ENCODE measurements at regions not wholly inside any gene's neighbourhood (a gene's known extent, or its start where the extent isn't known, plus 50 kb on each side); places are given as distances from the start of the nearest gene placed in this dataset.

- TF ChIP-seq CTCF (IDR thresholded peaks at IDR 0.05): no peak
- H3K9me3 Mint-ChIP-seq: peaks cover 0 to 5% (median 2%) of the 10 kb centered on the region in 7 donors
- H3K27ac Mint-ChIP-seq: no peak overlapping the region
- no peaks in the 10 kb centered on the region for H3K36me3 ChIP-seq (replicated peaks in 1 of 2; ENCODE audit: control insufficient read depth in 1 of 2, insufficient read depth in 2 of 2, low read length in 2 of 2)
- DNase-seq: no peak
- no peaks in the 10 kb centered on the region for H3K4me1 Mint-ChIP-seq
- H2AFZ ChIP-seq (ENCODE audit: insufficient read depth, low read depth, low read length, poor library complexity, severe bottlenecking): no peak overlapping the region
- H3K4me1 ChIP-seq (ENCODE audit: control insufficient read depth in 1 of 2, insufficient read depth in 2 of 2, low read length in 2 of 2): no peaks in the 10 kb centered on the region
- no peak overlapping the region for H3K4me3 Mint-ChIP-seq
- H3K27me3 Mint-ChIP-seq (ENCODE audit: low read depth in 3 of 3): peaks cover 14 to 25% (median 17%) of the 10 kb centered on the region in 3 donors
- no peaks in the 10 kb centered on the region for H4K20me1 ChIP-seq (ENCODE audit: insufficient read depth, low read length)
- no peak overlapping the region for H3K9ac ChIP-seq (ENCODE audit: insufficient read depth, low read length, poor library complexity, severe bottlenecking)
- H3K36me3 Mint-ChIP-seq: no peaks in the 10 kb centered on the region
- no peak overlapping the region for H3K4me3 ChIP-seq (replicated peaks in 1 of 3; ENCODE audit: low read depth in 2 of 3, low read length in 3 of 3)
- H3K9me3 ChIP-seq (replicated peaks in 1 of 2; ENCODE audit: control insufficient read depth in 1 of 2, insufficient read depth in 1 of 2, low read length in 2 of 2): no peaks in the 10 kb centered on the region
- no peak overlapping the region for H3K4me2 ChIP-seq (replicated peaks; ENCODE audit: extremely low read depth, low read length, poor library complexity, severe bottlenecking)
- peaks cover 2% of the 10 kb centered on the region in 2 donors for H3K27me3 ChIP-seq (ENCODE audit: control insufficient read depth in 2 of 2, insufficient read depth in 2 of 2, low read length in 2 of 2)
- no peaks in the 10 kb centered on the region for H3K79me2 ChIP-seq (ENCODE audit: insufficient read depth, low read length)
- no peak overlapping the region for H3K27ac ChIP-seq (ENCODE audit: low read depth in 1 of 2, low read length in 2 of 2)
- intact Hi-C loops (cut with micrococcal nuclease): loop anchor here in 1 of 2 donors (5.0 kb wide), 1 partner anchor 63 kb away; no protein-coding TSS in a partner anchor
Measured at GRCh38 chr11:115740324-115740723, 236.1 kb upstream of the CADM1 start.

GRCh38 chr11:115739878-115740277, 235.7 kb upstream of the CADM1 start:
- Histone ChIP-seq H2AFZ (ENCODE audit: insufficient read depth, low read depth, low read length, poor library complexity, severe bottlenecking) (no peak overlapping the region), H3K27me3 (ENCODE audit: control insufficient read depth in 2 of 2, insufficient read depth in 2 of 2, low read length in 2 of 2) (peaks cover 0 to 2% of the 10 kb centered on the region in 2 donors), H3K9me3 (replicated peaks in 1 of 2; ENCODE audit: control insufficient read depth in 1 of 2, insufficient read depth in 1 of 2, low read length in 2 of 2) (no peaks in the 10 kb centered on the region), H3K27ac (ENCODE audit: low read depth in 1 of 2, low read length in 2 of 2) (no peak overlapping the region), H3K36me3 (replicated peaks in 1 of 2; ENCODE audit: control insufficient read depth in 1 of 2, insufficient read depth in 2 of 2, low read length in 2 of 2) (no peaks in the 10 kb centered on the region), H4K20me1 (ENCODE audit: insufficient read depth, low read length) (no peaks in the 10 kb centered on the region), H3K9ac (ENCODE audit: insufficient read depth, low read length, poor library complexity, severe bottlenecking) (no peak overlapping the region), H3K79me2 (ENCODE audit: insufficient read depth, low read length) (no peaks in the 10 kb centered on the region), H3K4me1 (ENCODE audit: control insufficient read depth in 1 of 2, insufficient read depth in 2 of 2, low read length in 2 of 2) (no peaks in the 10 kb centered on the region), H3K4me3 (replicated peaks in 1 of 3; ENCODE audit: low read depth in 2 of 3, low read length in 3 of 3) (no peak overlapping the region), H3K4me2 (replicated peaks; ENCODE audit: extremely low read depth, low read length, poor library complexity, severe bottlenecking) (no peak overlapping the region)
- Mint-ChIP-seq H3K9me3 (peaks cover 0 to 5% (median 2%) of the 10 kb centered on the region in 7 donors), H3K36me3 (no peaks in the 10 kb centered on the region), H3K4me3 (no peak overlapping the region), H3K27me3 (ENCODE audit: low read depth in 3 of 3) (peaks cover 13 to 21% (median 14%) of the 10 kb centered on the region in 3 donors), H3K27ac (peak overlapping the region in 1 of 7 donors; percentile 57), H3K4me1 (no peaks in the 10 kb centered on the region)
- DNase-seq: no peak
- 89% methylated on average over 3 of the region's 3 CpGs for WGBS (ENCODE audit: insufficient coverage)
- TF ChIP-seq CTCF (IDR thresholded peaks at IDR 0.05): no peak
- intact Hi-C loops (cut with micrococcal nuclease): loop anchor here in 1 of 2 donors (5.0 kb wide), 1 partner anchor 63 kb away; no protein-coding TSS in a partner anchor

Data from CD14-positive monocyte (primary cell).